ENCODE measurements at regions not wholly inside any gene's neighbourhood (a gene's known extent, or its start where the extent isn't known, plus 50 kb on each side); places are given as distances from the start of the nearest gene placed in this dataset.

GRCh38 chr2:239578381-239578780 is 177.6 kb upstream of the HDAC4 start:
- no peak for TF ChIP-seq CTCF (IDR thresholded peaks at IDR 0.05)
- no peak for TF ChIP-seq POLR2A (IDR thresholded peaks at IDR 0.05)
